ENCODE measurements at regions not wholly inside any gene's neighbourhood (a gene's known extent, or its start where the extent isn't known, plus 50 kb on each side); places are given as distances from the start of the nearest gene placed in this dataset.

DNA sequence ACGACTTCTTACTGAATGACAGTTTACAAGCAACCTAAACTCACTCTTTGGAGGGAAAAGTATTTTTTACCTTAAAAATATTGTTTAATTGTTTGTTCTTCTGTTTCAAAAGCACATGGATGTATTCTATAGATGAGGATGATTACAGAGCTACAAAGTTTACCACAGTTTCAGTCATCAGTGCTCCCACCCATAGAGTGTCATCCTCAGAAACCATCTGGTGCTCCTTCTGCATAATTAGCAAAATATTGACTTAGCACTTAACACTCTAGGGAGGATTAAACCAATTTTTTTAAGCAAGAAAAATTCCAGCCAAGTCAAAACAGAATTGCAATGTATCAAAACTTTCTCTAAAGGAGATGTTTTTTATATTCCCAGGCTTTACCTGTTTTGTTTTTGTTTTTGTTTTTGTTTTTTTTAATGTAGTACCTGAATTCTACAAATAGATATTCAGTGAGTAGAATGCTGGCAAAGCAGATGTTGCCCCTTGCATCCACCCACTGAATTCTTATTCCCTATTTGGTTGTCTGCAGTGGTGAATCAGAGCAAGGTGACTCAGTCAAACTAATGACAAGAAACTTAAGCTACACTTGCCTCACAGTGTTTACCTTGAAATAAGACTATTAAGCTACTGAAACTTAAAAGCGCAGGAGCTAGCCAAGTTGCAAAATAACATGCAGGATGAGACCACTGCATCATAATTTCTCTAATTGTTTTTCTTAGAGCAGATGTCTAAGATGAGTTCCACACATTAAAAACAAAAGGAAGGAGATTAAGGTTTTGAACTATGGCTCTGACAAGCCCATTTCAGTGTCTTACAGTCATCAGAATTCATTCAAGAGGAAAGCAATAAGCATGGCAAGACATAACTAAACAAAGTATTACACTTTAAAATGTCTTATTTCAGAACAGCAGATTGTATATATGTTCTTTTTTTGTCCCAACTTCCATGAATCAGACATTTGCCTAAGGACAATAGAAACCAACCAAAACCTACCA lies 155.1 kb upstream of the SOX6 start:
- TF ChIP-seq FOXM1 (IDR thresholded peaks at IDR 0.05; ENCODE audit: borderline replicate concordance, low read depth) (no peak), TEAD4 (IDR thresholded peaks at IDR 0.05) (no peak), EGR1 (IDR thresholded peaks at IDR 0.05) (no peak)

- TF ChIP-seq RAD21 (IDR thresholded peaks at IDR 0.05; ENCODE audit: low read depth), result no peak
- TF ChIP-seq FOXM1 (IDR thresholded peaks at IDR 0.05; ENCODE audit: borderline replicate concordance, low read depth), result no peak
- no peak for TF ChIP-seq MAX (IDR thresholded peaks at IDR 0.05)
- no peak for TF ChIP-seq CEBPB (IDR thresholded peaks at IDR 0.05)
- no peak for TF ChIP-seq EGR1 (IDR thresholded peaks at IDR 0.05)
- TF ChIP-seq EP300 (IDR thresholded peaks at IDR 0.05; ENCODE audit: borderline replicate concordance), result no peak
- TF ChIP-seq NFIC (IDR thresholded peaks at IDR 0.05), result no peak
- no peak for TF ChIP-seq USF1 (IDR thresholded peaks at IDR 0.05)
- TF ChIP-seq TCF12 (IDR thresholded peaks at IDR 0.05; ENCODE audit: low read depth), result no peak
- TF ChIP-seq ZBTB7A (IDR thresholded peaks at IDR 0.05; ENCODE audit: low read depth), result no peak
- no peak for TF ChIP-seq TEAD4 (IDR thresholded peaks at IDR 0.05)
These were observed 149.1 kb upstream of the SOX6 start for GRCh38 chr11:16505481-16505880.

DNA sequence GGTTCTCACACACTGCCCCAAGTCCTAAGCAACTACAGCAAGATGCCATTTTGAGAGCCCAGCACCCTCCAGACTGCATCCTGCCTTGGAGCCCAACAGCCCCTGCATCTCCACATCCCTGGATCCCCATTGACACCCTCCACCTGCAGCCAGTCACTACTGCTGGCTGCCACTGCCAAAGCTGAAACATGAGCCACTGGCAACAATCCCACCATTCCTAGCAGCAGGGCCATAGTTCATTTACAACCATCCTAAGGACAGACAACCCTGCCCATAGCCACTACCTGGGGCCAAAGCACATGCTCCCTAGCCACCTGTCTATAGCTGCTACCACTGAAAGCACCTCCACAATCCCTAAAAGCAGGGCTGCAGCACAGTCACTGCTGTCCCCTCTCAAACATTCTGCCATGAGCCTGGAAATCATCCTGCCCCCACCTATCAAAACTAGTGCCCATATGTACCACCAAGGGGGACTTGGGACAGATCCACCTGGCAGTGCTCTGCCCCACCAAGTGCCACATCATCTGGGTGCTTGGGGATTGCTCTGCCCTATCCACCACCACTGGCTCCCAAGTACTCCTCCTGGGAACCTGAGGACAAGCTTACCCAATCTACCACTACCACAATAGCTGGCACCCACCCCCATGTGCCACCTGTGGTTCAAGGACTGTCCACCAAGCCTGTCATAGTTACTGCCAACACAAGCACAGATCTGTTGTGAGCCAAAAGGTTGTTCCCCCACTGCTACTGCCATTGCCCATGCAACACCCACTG lies 138.8 kb upstream of the SOX6 start:
- TF ChIP-seq TAF1 (IDR thresholded peaks at IDR 0.05; ENCODE audit: low read depth) (no peak), CEBPB (IDR thresholded peaks at IDR 0.05) (no peak), ZBTB7A (IDR thresholded peaks at IDR 0.05; ENCODE audit: low read depth) (no peak)

- TF ChIP-seq YY1 (IDR thresholded peaks at IDR 0.05; ENCODE audit: low read depth) (no peak), RAD21 (IDR thresholded peaks at IDR 0.05; ENCODE audit: low read depth) (no peak), TEAD4 (IDR thresholded peaks at IDR 0.05) (no peak), EP300 (IDR thresholded peaks at IDR 0.05; ENCODE audit: borderline replicate concordance) (no peak), USF1 (IDR thresholded peaks at IDR 0.05) (no peak), TCF12 (IDR thresholded peaks at IDR 0.05; ENCODE audit: low read depth) (no peak), EGR1 (IDR thresholded peaks at IDR 0.05) (no peak), CEBPB (IDR thresholded peaks at IDR 0.05) (no peak), FOXM1 (IDR thresholded peaks at IDR 0.05; ENCODE audit: borderline replicate concordance, low read depth) (no peak), CREB1 (IDR thresholded peaks at IDR 0.05; ENCODE audit: low read depth) (no peak), TAF1 (IDR thresholded peaks at IDR 0.05; ENCODE audit: low read depth) (no peak), ZBTB7A (IDR thresholded peaks at IDR 0.05; ENCODE audit: low read depth) (no peak), MAX (IDR thresholded peaks at IDR 0.05) (no peak), NFIC (IDR thresholded peaks at IDR 0.05) (no peak)
- TF ChIP-seq, protein P1, sequence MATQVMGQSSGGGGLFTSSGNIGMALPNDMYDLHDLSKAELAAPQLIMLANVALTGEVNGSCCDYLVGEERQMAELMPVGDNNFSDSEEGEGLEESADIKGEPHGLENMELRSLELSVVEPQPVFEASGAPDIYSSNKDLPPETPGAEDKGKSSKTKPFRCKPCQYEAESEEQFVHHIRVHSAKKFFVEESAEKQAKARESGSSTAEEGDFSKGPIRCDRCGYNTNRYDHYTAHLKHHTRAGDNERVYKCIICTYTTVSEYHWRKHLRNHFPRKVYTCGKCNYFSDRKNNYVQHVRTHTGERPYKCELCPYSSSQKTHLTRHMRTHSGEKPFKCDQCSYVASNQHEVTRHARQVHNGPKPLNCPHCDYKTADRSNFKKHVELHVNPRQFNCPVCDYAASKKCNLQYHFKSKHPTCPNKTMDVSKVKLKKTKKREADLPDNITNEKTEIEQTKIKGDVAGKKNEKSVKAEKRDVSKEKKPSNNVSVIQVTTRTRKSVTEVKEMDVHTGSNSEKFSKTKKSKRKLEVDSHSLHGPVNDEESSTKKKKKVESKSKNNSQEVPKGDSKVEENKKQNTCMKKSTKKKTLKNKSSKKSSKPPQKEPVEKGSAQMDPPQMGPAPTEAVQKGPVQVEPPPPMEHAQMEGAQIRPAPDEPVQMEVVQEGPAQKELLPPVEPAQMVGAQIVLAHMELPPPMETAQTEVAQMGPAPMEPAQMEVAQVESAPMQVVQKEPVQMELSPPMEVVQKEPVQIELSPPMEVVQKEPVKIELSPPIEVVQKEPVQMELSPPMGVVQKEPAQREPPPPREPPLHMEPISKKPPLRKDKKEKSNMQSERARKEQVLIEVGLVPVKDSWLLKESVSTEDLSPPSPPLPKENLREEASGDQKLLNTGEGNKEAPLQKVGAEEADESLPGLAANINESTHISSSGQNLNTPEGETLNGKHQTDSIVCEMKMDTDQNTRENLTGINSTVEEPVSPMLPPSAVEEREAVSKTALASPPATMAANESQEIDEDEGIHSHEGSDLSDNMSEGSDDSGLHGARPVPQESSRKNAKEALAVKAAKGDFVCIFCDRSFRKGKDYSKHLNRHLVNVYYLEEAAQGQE (IDR thresholded peaks at IDR 0.05; ENCODE audit: low read depth), result no peak
These were observed 128.1 kb upstream of the SOX6 start for GRCh38 chr11:16484434-16484833.

DNA sequence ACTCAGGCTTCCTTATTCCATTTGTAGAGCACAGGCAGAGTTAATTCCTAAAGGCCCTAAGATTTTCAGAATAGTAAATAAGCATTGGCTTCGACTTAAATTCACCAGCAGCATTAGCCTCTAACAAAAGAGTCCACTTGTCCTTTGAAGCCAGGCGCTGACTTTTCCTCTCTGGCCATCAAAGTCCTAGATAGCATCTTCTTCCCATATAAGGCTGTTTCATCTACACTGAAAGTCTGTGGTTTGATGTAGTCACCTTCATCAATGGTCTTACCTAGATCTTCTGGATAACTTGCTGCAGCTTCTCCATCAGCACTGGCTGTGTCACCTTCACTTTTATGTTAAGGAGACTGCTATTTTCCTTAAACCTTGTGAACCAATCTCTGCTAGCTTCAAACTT lies 118.3 kb upstream of the SOX6 start:
- TF ChIP-seq FOXM1 (IDR thresholded peaks at IDR 0.05; ENCODE audit: borderline replicate concordance, low read depth), result no peak
- TF ChIP-seq MAX (IDR thresholded peaks at IDR 0.05), result no peak
- no peak for TF ChIP-seq EGR1 (IDR thresholded peaks at IDR 0.05)
- TF ChIP-seq YY1 (IDR thresholded peaks at IDR 0.05; ENCODE audit: low read depth), result no peak
- TF ChIP-seq TAF1 (IDR thresholded peaks at IDR 0.05; ENCODE audit: low read depth), result no peak
- no peak for TF ChIP-seq NFIC (IDR thresholded peaks at IDR 0.05)
- TF ChIP-seq USF1 (IDR thresholded peaks at IDR 0.05), result no peak
- no peak for TF ChIP-seq TCF12 (IDR thresholded peaks at IDR 0.05; ENCODE audit: low read depth)
- TF ChIP-seq, protein P1 (IDR thresholded peaks at IDR 0.05; ENCODE audit: low read depth), result no peak
- no peak for TF ChIP-seq CEBPB (IDR thresholded peaks at IDR 0.05)
- no peak for TF ChIP-seq EP300 (IDR thresholded peaks at IDR 0.05; ENCODE audit: borderline replicate concordance)
- TF ChIP-seq CREB1 (IDR thresholded peaks at IDR 0.05; ENCODE audit: low read depth), result no peak
- TF ChIP-seq RAD21 (IDR thresholded peaks at IDR 0.05; ENCODE audit: low read depth), result no peak
- TF ChIP-seq TEAD4 (IDR thresholded peaks at IDR 0.05), result no peak

Measured in Ishikawa (cell line).